ENCODE measurements at regions not wholly inside any gene's neighbourhood (a gene's known extent, or its start where the extent isn't known, plus 50 kb on each side); places are given as distances from the start of the nearest gene placed in this dataset.
"Not testable (repeated sequence)": the region's sequence is repeated elsewhere in the genome, so short reads cannot be mapped to it uniquely, and the experiment has no call there.

DNA sequence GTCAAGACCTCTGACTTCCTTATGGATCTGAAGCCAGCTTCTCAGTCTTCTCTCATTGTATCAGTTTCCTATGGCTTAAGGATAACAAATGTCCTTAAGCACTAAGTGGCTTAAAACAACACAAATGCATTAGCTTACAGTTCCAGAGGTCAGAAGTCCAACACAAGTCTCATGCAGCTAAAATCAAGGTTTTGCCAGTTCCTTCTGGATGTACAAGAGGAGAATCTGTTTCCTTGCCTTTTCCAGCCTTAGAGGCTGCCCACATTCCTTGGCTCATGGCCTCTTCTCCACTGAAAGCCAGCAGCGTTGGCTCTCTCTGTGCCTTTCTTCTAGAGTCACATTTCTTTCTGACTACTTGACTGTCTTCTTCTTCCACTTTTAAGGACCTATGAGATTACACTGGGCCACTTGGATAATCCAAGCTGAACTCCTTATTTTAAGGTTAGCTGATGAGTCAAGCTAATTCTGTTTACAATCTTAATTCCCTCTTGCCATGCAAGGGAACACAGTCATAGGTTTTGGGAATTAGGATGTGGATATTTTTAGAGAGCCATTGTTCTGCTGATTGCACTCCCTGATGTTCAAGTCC is 179.0 kb downstream of the BCAS1 start:
- no peak for DNase-seq (ENCODE audit: low read depth in 4 of 4, low spot score in 1 of 4)

DNA sequence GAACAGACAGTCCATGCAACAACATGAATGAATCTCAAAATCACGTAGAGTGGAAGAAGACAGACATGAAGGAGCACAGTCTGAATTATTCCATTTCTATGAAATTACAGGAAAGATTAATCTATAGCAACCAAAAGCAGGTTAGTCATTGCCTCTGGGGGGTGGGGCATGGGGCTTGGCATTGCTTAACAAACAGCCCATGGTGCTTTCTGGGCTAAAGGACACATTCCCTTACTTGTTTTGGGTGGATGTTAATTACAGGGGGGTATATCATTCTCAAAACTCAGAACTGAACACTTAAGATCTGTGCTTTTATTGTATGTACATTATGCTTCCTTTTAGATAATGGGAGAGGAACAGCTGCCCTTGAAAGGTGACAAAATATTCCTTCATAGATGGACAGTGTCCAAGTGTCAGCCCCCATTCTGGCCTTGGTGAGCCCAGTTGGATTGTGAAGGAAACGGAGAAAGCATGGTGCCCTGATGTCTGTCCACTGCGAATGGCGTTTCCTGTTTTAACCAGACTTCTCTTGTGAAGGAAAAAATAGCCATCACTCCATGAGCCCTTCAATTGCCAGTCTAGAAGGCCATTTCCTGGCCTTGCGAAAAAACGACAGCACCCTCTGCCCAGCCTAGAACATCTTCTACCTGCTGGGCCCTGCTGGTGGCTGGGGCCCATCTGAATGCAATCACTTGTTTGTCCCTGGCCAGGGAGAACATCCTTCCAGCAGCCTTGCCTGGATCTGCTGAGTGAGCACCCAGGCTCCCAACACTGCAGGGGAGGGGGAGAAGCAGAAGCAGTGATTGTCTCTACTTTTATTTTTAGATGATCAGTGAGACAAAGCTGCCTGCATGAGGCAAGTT is 179.7 kb downstream of the BCAS1 start:
- DNase-seq (ENCODE audit: low read depth in 4 of 4, low spot score in 1 of 4) = no peak

DNA sequence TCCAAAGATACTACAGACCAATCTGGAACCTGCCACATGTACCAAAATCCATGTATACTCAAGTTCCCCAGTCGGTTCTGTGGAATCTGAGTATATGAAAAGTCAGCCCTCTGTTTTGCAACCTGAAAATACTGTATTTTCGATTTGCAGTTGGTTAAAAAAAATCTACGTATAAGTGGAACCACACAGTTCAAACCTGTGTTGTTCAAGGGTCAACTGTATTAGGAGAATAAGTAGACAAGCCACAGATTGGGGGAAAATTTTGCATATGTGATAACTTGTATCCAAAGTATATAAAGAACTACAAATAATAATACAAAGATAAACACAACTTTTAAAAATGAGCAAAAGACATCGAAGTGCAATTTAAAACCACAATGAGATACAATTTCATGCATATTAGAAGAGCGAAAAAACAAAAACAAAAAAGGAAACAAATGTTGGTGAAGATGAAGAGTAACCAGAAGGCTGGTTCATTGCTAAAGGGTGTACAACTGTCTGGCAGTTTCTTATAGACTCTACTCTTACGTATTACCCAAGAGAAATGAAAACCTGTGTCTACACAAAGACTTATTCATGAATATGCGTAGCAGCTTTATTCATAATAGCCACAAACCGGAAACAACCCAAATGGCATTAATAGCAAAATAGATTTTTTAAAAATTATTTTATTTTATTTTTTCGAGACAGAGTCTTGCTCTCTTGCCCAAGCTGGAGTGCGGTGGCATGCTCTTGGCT is 180.8 kb downstream of the BCAS1 start:
- DNase-seq (ENCODE audit: low read depth in 4 of 4, low spot score in 1 of 4) = no peak

DNA sequence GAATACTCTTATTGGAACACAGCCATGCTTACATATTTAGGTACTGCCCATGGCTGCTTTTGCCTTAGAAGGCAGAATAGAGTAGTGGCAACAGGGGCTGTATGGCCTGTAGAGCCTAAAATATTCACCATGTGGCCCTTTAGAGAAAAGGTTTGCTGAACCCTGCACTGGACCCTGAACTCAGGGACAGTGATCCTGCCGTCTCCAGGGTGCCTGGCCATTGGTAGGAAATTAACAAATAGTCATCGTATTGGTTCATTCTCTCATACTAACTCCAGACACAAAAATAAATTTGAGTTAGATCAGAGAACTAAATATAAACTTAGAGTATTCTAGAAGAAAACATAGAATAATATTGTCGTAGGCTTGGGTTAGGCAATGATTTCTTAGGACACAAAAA is 181.4 kb downstream of the BCAS1 start:
- no peak for DNase-seq (ENCODE audit: low read depth in 4 of 4, low spot score in 1 of 4)

DNA sequence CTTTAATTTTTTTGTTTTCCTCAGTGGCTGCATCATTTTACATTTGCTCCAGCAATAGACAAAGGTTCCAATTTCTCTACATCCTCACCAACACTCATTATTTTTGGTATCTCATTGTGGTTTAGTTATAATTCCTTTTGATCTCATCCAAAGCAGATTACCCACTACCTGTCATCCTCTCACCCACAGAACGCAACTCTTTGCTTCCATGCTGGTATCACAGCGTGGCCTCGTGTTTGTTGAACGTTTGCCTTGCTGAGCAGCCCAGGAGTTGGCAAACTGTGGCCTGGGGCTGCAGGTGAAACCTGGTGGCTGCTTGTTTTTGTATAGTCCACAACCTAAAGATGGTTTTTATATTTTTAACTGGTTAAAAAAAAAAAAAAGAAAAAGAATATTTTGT is 181.9 kb downstream of the BCAS1 start:
- DNase-seq (ENCODE audit: low read depth in 4 of 4, low spot score in 1 of 4) = no peak

DNA sequence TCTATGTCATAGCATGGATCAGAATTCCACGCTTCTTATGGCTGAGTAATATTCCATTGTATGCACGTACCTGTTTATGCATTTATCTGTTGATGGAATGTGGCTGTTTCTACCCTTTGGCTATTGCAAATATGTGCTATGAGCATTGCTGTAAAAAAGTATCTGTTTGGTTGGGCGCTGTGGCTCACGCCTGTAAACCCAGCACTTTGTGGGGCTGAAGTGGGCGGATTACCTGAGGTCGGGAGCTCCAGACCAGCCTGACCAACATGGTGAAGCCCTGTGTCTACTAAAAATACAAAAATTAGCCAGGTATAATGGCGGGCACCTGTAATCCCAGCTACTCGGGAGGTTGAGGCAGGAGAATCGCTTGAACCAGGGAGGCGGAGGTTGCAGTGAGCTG is 182.4 kb downstream of the BCAS1 start:
- no peak for DNase-seq (ENCODE audit: low read depth in 4 of 4, low spot score in 1 of 4)

DNA sequence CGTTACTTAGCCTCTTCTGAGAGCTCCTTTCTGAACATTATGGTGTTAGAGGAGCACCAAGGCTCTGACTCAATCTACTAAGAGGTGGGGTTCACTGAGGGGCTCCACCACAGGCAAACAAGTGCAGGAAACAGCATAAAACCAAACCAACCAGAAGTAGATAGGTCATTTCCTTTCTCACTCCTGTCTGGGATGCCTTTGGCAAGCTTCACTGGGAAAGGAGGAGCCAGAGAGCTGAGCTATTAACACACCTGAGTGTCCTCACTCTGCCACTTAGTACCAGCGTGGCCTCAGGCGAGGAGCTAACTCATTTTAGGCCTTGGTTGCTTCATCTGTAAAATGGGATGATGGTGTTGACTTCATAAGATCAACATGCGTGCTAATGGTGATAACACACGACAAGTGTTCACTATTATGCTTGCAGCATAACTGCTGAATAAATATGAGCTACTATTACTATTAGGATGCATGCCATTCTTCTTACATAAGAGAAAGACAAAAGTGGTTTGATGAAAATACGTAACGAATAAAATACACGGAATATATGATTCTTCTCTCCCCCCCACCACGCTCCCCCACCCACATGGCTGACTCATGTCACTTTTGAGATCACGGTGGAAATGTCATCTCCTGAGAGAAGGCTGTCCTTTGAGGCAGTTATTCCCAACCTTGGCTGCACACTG is 185.4 kb downstream of the BCAS1 start:
- peak in 3 of 4 experiments; percentile 31 to 38 (median 38) for DNase-seq (ENCODE audit: low read depth in 4 of 4, low spot score in 1 of 4)

DNA sequence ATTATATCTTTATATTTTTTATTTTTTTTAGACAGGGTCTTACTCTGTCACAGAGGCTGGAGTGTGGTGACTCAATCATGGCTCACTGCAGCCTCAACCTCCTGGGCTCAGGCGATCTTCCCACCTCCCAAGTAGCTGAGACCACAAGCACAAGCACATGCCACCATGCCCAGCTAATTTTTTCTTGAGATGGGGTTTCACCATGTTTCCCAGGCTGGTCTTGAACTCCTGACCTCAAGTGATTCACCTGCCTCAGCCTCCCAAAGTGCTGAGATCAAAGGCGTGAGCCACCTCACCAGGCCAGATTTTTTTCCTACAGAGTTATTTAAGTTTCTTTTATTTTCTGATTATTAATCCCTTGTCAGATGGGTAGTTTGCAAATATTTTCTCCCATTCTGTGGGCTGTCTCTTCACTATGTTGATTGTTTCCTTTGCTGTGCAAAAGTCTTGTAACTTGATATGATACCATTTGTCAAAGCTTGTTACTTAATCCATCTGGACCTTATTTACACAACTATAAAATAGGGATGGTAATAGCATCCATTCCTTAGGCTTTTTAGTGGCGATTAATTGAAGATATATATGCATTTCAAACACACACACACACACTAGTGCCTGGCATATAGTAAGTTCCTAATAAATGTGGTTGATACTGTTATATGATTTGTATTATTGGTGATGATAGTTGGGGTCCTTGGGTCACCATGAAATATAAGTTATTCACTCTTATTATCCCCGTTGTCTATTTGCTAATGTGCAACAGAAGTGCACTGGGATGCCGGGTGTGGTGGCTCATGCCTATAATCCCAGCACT is 187.1 kb downstream of the BCAS1 start:
- no peak for DNase-seq (ENCODE audit: low read depth in 4 of 4, low spot score in 1 of 4)

DNA sequence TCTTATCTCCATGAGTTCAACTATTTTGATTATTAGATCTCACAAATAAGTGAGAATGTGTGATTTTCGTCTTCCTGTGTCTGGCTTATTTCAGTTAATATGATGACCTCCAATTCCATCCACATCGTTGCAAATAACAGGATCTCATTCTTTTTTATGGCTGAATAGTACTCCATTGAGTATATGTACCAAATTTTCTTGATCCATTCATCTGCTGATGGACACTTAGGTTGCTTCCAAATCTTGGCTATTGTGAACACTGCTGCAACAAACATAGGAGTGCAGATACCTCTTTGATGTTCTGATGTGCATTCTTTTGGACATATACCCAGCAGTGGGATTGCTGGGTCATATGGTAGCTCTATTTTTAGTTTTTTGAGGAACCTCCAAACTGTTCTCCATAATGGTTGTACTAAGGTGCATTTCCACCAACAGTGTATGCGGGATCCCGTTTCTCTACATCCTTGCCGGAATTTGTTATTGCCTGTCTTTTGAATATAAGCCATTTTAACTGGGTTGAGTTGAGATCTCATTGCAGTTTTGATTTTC is 187.9 kb downstream of the BCAS1 start:
- not testable (repeated sequence) for DNase-seq (ENCODE audit: low read depth in 4 of 4, low spot score in 1 of 4)

DNA sequence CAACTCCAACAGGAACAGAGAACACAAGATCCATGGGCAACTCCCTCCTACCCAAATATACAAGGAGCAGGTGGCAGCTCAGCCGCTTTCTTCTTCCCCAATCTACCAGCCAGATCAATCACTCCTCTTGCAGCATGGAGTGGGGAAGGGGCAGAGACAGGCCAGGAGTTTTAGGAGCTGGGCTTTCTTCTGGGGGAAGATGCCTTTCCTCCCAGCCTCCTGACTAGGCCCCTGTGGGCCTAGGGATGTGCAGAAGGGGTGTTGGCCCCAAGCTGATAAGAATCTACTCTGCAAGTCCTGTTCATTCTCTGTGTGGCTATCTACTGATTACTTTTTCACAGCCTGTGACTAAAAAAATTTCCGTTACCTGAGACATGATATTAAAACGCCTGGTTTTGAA is 189.0 kb downstream of the BCAS1 start:
- DNase-seq (ENCODE audit: low read depth in 4 of 4, low spot score in 1 of 4) = no peak

DNA sequence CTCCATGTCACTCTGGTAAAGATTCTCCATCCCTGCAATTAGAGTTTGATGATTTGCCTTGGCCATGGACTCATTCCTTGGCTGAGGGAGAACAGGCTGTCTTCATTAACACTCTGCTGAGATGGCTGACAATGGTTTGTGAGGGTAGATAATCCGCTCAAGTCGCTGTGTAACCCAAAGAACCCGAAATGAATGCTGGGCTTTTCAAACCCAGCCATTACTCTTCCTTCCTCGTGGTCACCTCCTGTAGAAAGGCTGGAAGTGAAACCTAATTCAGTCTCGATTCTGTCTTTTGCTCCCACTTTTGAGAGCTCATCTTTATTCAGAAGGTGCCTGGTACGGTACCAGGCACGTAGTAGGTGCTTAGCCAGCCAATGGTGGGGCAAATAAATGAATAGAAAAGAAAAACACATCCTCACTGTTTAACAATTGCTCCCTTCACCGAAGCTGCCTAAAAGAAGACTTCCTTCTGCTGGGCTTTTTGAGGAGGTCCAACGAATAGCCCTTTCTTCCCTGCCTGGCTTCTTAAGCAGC is 190.2 kb downstream of the BCAS1 start:
- no peak for DNase-seq (ENCODE audit: low read depth in 4 of 4, low spot score in 1 of 4)

DNA sequence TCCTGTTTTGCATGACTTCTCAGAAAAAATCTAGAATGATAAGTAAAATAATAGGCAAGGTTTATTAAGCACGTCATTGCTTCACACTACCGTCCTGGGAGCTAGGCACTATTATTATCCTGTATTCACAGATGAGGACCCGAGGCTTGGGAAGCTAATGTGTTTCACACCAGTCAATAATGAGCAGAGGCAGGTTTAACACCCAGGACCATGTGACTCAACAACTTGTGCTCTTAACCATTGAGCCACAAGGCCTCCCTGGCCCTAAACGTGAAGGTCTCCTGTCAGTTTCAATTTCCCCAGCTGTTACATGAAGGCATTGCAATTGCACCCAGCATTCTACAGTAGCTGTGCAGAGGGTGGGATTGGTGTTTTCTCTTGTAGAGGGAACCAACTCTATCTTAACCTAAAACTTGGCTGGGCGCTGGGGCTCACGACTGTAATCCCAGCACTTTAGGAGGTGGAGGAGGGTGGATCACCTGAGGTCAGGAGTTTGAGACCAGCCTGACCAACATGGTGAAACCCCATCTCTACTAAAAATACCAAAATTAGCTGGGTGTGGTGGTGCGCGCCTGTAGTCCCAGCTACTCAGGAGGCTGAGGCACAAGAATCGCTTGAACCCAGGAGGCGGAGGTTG is 191.2 kb downstream of the BCAS1 start:
- DNase-seq (ENCODE audit: low read depth in 4 of 4, low spot score in 1 of 4) = no peak

DNA sequence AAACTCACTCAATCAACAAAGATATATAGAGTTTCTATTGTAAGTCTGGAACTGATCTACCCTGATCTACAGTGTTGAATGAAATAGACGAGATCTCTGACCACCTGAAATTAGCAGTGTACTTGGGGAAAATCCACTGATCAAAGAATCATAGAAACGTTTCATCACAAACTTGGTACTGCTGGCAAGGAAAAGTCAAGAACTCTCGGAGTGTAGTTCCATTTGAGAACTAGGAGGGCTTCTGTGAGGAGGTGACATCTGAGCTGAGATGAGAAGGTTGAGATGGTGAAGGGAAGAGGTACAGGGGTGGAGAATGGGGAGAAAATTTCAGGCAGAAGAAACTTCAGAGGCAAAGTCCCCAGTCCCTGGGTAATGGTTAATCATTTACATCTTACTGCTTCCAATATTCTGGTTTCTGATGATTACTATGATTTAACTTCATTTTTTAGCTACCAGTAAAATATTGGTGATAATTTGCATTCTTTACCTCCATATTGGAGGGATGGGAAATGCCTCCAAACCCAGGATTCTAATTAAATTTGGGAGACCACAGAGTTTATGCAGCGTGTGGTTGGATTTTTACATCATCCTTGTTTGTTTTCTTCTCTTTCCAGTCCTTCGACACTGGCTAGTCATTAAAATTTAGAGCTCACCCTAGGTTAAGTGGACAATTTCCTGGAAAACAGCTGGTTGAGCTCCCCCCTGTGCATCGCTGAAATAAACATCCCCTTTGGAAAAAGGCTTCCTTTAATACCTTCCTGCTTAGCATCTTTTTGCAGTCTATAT is 191.9 kb downstream of the BCAS1 start:
- DNase-seq (ENCODE audit: low read depth in 4 of 4, low spot score in 1 of 4) = no peak

DNA sequence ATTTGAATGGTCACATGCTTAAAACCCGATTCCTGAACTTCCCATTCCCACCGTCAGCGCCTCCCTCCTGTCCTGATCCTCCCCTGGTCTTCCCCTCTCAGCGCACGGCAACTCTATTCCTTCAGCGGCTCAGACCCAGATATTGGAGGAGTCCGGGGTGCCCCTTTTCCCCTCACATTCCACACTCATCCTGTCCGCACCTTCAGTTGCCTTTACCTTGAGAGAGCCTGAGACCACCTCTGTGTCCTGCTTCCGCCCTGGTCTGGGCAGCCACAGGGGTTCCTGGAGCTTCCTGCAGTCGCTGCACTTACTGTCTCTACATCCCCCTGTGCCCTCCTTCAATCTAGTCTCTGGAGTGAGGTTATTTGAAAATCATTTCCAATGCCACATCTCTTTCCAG is 193.4 kb downstream of the BCAS1 start:
- no peak for DNase-seq (ENCODE audit: low read depth in 4 of 4, low spot score in 1 of 4)

DNA sequence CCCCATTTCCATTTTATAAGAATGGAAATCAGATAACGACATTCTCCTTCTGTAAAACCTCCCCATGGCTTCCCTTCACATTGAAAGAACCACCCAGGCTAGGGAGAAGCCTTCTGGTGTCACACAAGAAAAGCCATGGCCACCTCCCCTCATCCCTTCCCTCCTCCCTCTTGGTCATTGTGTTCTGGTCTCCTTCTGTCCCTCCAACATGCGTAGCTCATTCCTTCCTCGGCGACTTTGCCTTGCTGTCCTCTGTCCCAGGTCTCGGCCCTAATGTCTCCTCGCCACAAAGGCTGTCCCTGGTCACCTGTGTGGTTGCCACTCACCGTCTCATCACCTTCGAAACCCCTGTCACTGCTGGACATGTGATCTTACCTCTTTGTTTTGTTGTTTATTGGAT is 193.9 kb downstream of the BCAS1 start:
- DNase-seq (ENCODE audit: low read depth in 4 of 4, low spot score in 1 of 4) = no peak

DNA sequence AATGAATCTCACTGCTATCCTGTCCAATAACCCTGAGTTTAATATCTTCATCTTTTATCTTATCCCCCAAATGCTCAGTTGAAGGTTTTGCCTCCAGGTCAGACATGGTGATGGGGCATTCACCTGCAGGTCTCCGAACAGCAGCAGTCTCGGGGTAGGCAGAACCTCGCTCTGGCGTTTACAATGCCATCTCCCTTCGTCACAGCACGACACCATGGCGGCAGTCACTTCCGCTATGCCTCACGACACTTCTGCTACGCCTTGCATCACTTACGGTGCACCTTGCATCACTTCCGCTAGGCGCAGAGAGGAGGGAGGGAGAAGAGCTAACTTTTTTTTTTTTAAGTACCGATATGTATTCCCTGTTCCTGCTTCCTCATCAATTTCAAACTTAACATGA is 194.9 kb downstream of the BCAS1 start:
- no peak for DNase-seq (ENCODE audit: low read depth in 4 of 4, low spot score in 1 of 4)

DNA sequence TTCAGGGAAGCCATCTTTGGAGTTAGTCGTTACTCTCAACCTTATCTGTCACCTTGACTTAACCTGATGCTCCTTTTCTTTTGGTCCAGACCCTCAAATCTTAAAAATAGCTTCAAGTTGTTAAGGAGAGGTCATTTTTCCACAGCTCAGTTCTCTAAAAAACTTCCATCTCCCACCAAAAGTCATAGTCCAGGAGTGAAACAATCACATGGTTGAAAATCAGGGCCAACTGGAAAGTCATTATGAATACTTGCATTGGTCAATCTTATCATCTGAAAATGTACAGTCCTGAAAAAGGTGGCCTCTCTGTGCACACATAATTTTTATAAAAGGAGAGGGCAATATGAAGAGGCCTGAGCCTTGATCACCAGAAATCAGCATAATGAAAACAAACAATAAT is 195.7 kb downstream of the BCAS1 start:
- no peak for DNase-seq (ENCODE audit: low read depth in 4 of 4, low spot score in 1 of 4)

DNA sequence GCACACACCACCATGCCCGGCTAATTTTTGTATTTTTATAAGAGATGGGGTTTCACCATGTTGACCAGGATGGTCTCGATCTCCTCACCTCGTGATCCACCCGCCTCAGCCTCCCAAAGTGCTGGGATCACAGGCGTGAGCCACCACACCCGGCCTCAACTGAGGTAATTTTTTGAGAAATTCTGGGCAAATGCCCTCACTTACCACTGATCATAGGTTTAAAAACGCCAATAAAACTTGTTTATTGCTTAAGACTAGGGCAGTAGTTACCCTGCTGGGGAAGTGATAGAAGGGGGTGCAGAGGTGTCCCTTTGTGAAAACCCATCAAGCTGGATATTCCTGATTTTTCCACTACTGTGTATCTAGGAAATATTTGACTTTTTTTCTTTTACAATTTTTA is 196.3 kb downstream of the BCAS1 start:
- no peak for DNase-seq (ENCODE audit: low read depth in 4 of 4, low spot score in 1 of 4)

DNA sequence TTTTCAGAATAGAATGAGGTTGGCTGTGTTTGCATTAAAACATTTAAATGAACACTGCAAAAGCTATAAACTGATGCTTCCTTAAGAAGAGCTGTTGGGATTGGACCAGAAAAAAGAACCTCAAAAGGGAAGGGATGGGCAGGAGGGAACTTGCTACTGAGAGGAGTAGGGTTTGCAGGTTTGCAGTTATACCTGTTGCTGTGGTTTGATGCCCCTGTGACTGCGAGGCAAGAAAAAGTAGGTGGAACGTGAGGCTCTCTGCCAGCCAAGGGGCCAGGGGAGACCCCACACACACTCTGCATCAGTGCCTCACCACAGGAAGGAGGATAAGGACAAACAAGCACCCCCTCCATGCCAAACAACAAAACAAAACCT is 197.2 kb downstream of the BCAS1 start:
- DNase-seq (ENCODE audit: low read depth in 4 of 4, low spot score in 1 of 4) = no peak

Data from stimulated activated CD4-positive, alpha-beta T cell treated with anti-CD3 and anti-CD28 coated beads, Interleukin-1b, Interleukin-23, amount 100 ng/mL, for 24 hours (primary cell).